Vagina (tissue), 2 donors: ENCODE measurements at regions not wholly inside any gene's neighbourhood (a gene's known extent, or its start where the extent isn't known, plus 50 kb on each side); places are given as distances from the start of the nearest gene placed in this dataset.

Experiments used
- POLR2A ChIP-seq, 2 donors: fragments of 450-650 bp; IDR thresholded peaks; one replicate each; pipeline ENCODE4 v1.6.1; 2017; ENCODE audit warnings: antibody characterized with exemption in 2 of 2, mild to moderate bottlenecking in 2 of 2, moderate library complexity in 2 of 2
- TF ChIP-seq, protein P1 (sequence below), 3 experiments: fragments of 450-650 bp in 2 of 3; fragments of 200-600 bp in 1 of 3; sonication (generic) in 1 of 3; IDR thresholded peaks; one replicate each; pipeline ENCODE4 v1.5.1; 2017 to 2019; ENCODE audit warnings: antibody characterized with exemption in 3 of 3, mild to moderate bottlenecking in 2 of 3, moderate library complexity in 2 of 3

- TF ChIP-seq, protein P1, sequence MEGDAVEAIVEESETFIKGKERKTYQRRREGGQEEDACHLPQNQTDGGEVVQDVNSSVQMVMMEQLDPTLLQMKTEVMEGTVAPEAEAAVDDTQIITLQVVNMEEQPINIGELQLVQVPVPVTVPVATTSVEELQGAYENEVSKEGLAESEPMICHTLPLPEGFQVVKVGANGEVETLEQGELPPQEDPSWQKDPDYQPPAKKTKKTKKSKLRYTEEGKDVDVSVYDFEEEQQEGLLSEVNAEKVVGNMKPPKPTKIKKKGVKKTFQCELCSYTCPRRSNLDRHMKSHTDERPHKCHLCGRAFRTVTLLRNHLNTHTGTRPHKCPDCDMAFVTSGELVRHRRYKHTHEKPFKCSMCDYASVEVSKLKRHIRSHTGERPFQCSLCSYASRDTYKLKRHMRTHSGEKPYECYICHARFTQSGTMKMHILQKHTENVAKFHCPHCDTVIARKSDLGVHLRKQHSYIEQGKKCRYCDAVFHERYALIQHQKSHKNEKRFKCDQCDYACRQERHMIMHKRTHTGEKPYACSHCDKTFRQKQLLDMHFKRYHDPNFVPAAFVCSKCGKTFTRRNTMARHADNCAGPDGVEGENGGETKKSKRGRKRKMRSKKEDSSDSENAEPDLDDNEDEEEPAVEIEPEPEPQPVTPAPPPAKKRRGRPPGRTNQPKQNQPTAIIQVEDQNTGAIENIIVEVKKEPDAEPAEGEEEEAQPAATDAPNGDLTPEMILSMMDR (IDR thresholded peaks at IDR 0.05): no peak
- TF ChIP-seq POLR2A (IDR thresholded peaks at IDR 0.05): no peak
These were observed 405.8 kb upstream of the ID2 start for GRCh38 chr2:8276026-8276425.
